NT2/D1 (cell line): ENCODE measurements at regions not wholly inside any gene's neighbourhood (a gene's known extent, or its start where the extent isn't known, plus 50 kb on each side); places are given as distances from the start of the nearest gene placed in this dataset.

Experiments
- SUZ12 ChIP-seq: IDR thresholded peaks from 2 replicates; pipeline ENCODE4 v1.6.1; 2011; ENCODE audit not compliant: insufficient read length, insufficient read depth; ENCODE audit errors: extremely low read depth
- YY1 ChIP-seq: IDR thresholded peaks from 2 replicates; pipeline ENCODE4 v1.6.1; 2011; ENCODE audit not compliant: insufficient read length, insufficient read depth
- ZNF274 ChIP-seq: IDR thresholded peaks from 2 replicates; pipeline ENCODE4 v1.6.1; 2011; ENCODE audit warnings: mild to moderate bottlenecking, low read depth, low read length

GRCh38 chr4:19135895-19136633, 1114.5 kb upstream of the LCORL start:
- TF ChIP-seq YY1 (no peak), ZNF274 (no peak), SUZ12 (no peak)
